Transverse colon (tissue), 4 donors: ENCODE measurements at regions not wholly inside any gene's neighbourhood (a gene's known extent, or its start where the extent isn't known, plus 50 kb on each side); places are given as distances from the start of the nearest gene placed in this dataset.
"Not testable (repeated sequence)": the region's sequence is repeated elsewhere in the genome, so short reads cannot be mapped to it uniquely, and the experiment has no call there.

Experiments used
- DNase-seq: peaks from one replicate; pipeline ENCODE4 v3.0.0-alpha.2; 2019
- H3K27ac ChIP-seq, 4 donors: fragments of 200-600 bp; sonication (generic); 2 replicates each; pipeline ENCODE4 v1.5.1; 2016 to 2018; ENCODE audit warnings: inconsistent platforms in 4 of 4
- H3K27me3 ChIP-seq: fragments of 200-600 bp; sonication (generic); 2 replicates; pipeline ENCODE4 v1.5.1; 2017; ENCODE audit warnings: inconsistent platforms
- H3K36me3 ChIP-seq, 4 donors: fragments of 200-600 bp; sonication (generic); 2 replicates each; pipeline ENCODE4 v1.5.1; 2017 to 2019; ENCODE audit warnings: inconsistent platforms in 4 of 4
- H3K4me1 ChIP-seq, 4 donors: fragments of 200-600 bp; sonication (generic); 2 replicates each; pipeline ENCODE4 v1.5.1; 2017 to 2020; ENCODE audit warnings: inconsistent platforms in 4 of 4
- H3K4me3 ChIP-seq, 4 donors: fragments of 200-600 bp; sonication (generic); 1 replicate in 1 of 4; 2 replicates in 3 of 4; pipeline versions ENCODE4 v1.5.1 to v1.6.1; 2017 to 2019; ENCODE audit warnings: inconsistent platforms in 4 of 4
- H3K9me3 ChIP-seq, 2 donors: fragments of 200-600 bp; sonication (generic); 2 replicates each; pipeline ENCODE4 v1.5.1; 2017 to 2019; ENCODE audit warnings: inconsistent platforms in 2 of 2
- EP300 ChIP-seq: sonication (generic); formaldehyde crosslinking; IDR thresholded peaks from one replicate; pipeline ENCODE4 v1.6.1; 2017; ENCODE audit warnings: antibody characterized with exemption, low read depth
- POLR2A ChIP-seq: fragments of 450-650 bp; IDR thresholded peaks from one replicate; pipeline ENCODE4 v1.6.1; 2016; ENCODE audit warnings: antibody characterized with exemption, mild to moderate bottlenecking, moderate library complexity
- POLR2AphosphoS5 ChIP-seq, 3 donors: sonication (generic); formaldehyde crosslinking; IDR thresholded peaks; one replicate each; pipeline ENCODE4 v1.6.1; 2016; ENCODE audit warnings: antibody characterized with exemption in 3 of 3
- WGBS, 2 donors: methylation state at CpG; one replicate each; pipeline ENCODE4 v1.1.5; 2018; ENCODE audit warnings: low coverage in 1 of 2; 5-methylcytosine and 5-hydroxymethylcytosine counted together
- in situ Hi-C, 4 donors: fragments of 200-750 bp; cut with MboI; loops; one replicate each; pipeline versions ENCODE4 v1.15.0 to v1.15.1; 2017; ENCODE audit warnings: low sequenced_read_pairs in 3 of 4, low pct_ligation_motif_present in 1 of 4, low pct_unique_long_range_greater_than_20kb in 1 of 4
- intact Hi-C: fragments of 100-400 bp; cut with DNase I; formaldehyde crosslinking; loops from one replicate; pipeline ENCODE4 v1.15.1; 2023; ENCODE audit warnings: low total_unique reads
- TF ChIP-seq, protein P1 (sequence below), 5 experiments: fragments of 200-600 bp in 3 of 5; fragments of 450-650 bp in 2 of 5; sonication (generic) in 3 of 5; IDR thresholded peaks; 1 replicate in 2 of 5; 2 replicates in 3 of 5; pipeline ENCODE4 v1.5.1; 2016 to 2017; ENCODE audit warnings: antibody characterized with exemption in 5 of 5, inconsistent platforms in 3 of 5, mild to moderate bottlenecking in 2 of 5, moderate library complexity in 1 of 5

DNA sequence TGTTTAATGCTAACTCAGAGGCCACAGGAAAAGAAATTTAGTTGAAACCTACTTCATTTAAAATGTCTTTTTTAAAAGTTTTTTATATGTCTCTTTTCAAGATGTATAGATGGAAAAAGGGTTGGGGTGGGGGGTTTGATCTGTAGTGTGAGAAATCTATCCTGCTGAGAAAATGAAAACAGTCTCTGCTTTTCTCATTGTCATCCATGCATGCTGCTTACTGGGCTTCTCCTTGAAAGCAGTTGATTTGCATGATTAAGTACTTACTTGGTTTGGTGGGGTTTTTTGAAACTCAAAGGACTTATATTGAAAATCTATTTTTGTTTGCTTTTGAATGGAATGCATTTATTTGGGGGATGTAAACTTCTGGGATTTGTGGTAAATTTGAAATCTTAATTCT, 313.6 kb upstream of the DKK2 start:
- Histone ChIP-seq H3K27me3 (no peaks in the 10 kb centered on the region), H3K4me3 (no peak overlapping the region), H3K4me1 (no peaks in the 10 kb centered on the region), H3K9me3 (no peaks in the 10 kb centered on the region), H3K36me3 (no peaks in the 10 kb centered on the region), H3K27ac (no peak overlapping the region)
- in situ Hi-C loops (no loop called here), intact Hi-C loops (no loop called here)
- TF ChIP-seq EP300 (no peak), POLR2AphosphoS5 (IDR thresholded peaks at IDR 0.05) (no peak), POLR2A (no peak)
- TF ChIP-seq, protein P1, sequence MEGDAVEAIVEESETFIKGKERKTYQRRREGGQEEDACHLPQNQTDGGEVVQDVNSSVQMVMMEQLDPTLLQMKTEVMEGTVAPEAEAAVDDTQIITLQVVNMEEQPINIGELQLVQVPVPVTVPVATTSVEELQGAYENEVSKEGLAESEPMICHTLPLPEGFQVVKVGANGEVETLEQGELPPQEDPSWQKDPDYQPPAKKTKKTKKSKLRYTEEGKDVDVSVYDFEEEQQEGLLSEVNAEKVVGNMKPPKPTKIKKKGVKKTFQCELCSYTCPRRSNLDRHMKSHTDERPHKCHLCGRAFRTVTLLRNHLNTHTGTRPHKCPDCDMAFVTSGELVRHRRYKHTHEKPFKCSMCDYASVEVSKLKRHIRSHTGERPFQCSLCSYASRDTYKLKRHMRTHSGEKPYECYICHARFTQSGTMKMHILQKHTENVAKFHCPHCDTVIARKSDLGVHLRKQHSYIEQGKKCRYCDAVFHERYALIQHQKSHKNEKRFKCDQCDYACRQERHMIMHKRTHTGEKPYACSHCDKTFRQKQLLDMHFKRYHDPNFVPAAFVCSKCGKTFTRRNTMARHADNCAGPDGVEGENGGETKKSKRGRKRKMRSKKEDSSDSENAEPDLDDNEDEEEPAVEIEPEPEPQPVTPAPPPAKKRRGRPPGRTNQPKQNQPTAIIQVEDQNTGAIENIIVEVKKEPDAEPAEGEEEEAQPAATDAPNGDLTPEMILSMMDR (IDR thresholded peaks at IDR 0.05), result no peak
- DNase-seq, result no peak

DNA sequence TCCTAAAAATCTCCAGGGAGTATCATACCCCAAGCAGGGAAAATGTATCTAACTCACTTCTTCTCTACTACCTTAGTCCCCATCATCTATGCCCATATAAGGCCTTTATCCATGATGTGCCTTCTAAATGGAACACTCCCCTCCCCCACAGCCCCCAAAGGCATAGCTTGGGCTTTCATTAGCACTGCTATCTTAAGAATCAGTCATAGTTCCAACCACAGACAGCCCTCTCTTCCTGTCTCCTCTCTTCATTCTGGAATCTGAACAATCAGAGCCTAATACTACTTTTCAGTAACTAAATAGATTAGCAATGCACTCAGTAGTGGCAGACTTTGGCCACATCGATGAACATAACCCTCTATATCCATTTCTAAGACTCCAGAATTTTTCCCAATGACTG, 313.2 kb upstream of the DKK2 start:
- H3K36me3 ChIP-seq, result no peaks in the 10 kb centered on the region
- in situ Hi-C loops, result no loop called here
- 67 to 88% methylated on average over 1 of the region's 1 CpG for WGBS, 2 donors
- H3K27ac ChIP-seq, result no peak overlapping the region
- H3K4me1 ChIP-seq, result no peaks in the 10 kb centered on the region
- no peaks in the 10 kb centered on the region for H3K9me3 ChIP-seq
- intact Hi-C loops, result no loop called here
- H3K27me3 ChIP-seq, result no peaks in the 10 kb centered on the region
- H3K4me3 ChIP-seq, result no peak overlapping the region
- TF ChIP-seq EP300, result no peak
- no peak for TF ChIP-seq POLR2AphosphoS5 (IDR thresholded peaks at IDR 0.05)
- TF ChIP-seq POLR2A, result no peak
- no peak for DNase-seq

DNA sequence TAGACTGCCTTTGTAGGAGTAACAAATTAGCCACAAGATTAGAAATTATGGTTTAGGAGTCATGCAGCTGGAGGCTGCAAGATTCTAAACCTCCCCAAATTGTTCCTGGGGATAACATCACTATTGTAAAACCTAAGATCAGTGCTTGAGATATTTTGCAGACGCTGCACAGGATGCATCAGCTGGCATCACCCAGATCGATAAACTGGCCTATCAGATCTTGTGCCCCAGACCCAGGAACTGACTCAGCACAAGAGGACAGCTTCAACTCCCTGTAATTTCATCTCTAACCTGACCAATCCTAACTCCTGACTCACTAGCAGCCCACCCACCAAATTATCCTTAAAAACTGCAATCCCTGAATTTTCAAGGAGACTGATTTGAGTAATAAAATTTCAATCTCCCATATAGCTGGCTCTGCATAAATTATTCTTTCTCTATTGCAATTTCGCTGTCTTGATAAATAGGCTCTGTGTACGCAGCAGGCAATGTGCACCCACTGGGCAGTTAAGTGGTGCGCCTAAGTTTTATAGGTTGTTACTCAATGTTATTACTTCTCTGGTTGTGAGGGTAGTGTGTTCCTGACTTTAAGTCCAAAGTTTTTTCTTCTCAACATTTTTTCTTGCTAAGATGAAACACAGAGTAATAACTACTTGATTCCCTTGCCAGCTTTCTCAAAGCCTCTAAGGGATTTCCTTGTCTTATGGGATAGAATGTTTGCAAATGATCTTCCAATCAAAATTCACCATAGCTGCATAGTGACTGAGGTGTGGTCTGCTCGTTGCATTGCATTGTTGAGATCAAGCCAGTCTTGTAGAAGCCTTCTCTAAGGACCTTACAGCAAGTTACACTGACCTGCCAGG, 312.3 kb upstream of the DKK2 start:
- Histone ChIP-seq H3K27me3 (no peaks in the 10 kb centered on the region), H3K36me3 (no peaks in the 10 kb centered on the region), H3K4me3 (no peak overlapping the region), H3K9me3 (no peaks in the 10 kb centered on the region), H3K27ac (no peak overlapping the region), H3K4me1 (no peaks in the 10 kb centered on the region)
- in situ Hi-C loops, result no loop called here
- no peak for DNase-seq
- 59 to 61% methylated on average over 6 of the region's 6 CpGs for WGBS, 2 donors
- TF ChIP-seq, protein P1 (IDR thresholded peaks at IDR 0.05), result no peak
- intact Hi-C loops, result no loop called here

DNA sequence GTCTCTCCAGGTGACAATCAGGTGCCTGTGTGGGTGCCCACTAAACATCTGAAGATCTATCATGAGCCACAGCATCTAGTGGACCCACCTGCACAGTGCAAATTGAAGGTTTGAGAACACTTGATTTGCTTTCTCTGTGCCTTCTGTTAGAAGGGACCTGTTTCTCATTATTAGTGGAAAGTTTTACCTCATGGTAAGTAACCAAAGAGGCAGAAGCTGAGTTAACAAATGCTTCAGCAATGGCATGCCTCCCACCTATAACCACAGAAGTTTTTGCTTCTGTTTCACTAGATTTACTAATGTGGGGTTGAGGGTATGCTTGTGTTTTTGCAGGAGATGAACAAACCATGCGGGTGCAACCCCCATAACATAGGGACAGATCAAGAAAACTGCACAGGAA, 297.4 kb upstream of the DKK2 start:
- H3K4me1 ChIP-seq, result no peaks in the 10 kb centered on the region
- H3K27me3 ChIP-seq, result no peaks in the 10 kb centered on the region
- 95% methylated on average over 1 of the region's 1 CpG; no CpG with 5 or more reads in 1 of the 2 donors for WGBS, 2 donors
- H3K9me3 ChIP-seq, result no peaks in the 10 kb centered on the region
- H3K4me3 ChIP-seq, result no peak overlapping the region
- in situ Hi-C loops (no loop called here), intact Hi-C loops (no loop called here)
- TF ChIP-seq POLR2A, result no peak
- TF ChIP-seq, protein P1 (IDR thresholded peaks at IDR 0.05), result no peak
- TF ChIP-seq POLR2AphosphoS5 (IDR thresholded peaks at IDR 0.05), result no peak
- no peak for TF ChIP-seq EP300
- H3K36me3 ChIP-seq, result no peaks in the 10 kb centered on the region
- no peak for DNase-seq
- no peak overlapping the region for H3K27ac ChIP-seq

DNA sequence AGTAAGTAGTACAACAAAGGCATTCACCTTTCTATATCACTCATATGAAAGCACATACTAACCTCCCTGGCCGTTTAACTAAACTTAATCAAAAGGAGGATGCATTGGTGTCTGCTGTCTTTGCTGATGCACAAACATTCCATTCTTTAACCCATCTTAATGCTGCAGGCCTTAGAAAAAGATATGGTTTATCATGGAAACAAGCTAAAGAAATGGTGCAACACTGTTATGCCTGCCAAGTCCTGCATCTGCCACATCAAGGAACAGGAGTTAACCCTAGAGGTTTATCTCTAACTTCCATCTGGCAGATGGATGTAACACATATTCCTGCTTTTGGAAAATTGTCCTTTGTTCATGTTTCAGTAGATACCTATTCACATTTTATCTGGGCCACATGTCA, 296.5 kb upstream of the DKK2 start:
- DNase-seq, H3K36me3 ChIP-seq, H3K27ac ChIP-seq, intact Hi-C loops, in situ Hi-C loops, H3K27me3 ChIP-seq, H3K4me1 ChIP-seq, H3K4me3 ChIP-seq, H3K9me3 ChIP-seq: not testable (repeated sequence)
- 74 to 83% methylated on average over 1 of the region's 1 CpG for WGBS, 2 donors
